H9 (cell line): ENCODE measurements at regions not wholly inside any gene's neighbourhood (a gene's known extent, or its start where the extent isn't known, plus 50 kb on each side); places are given as distances from the start of the nearest gene placed in this dataset.

ENCODE experiments used
- DNase-seq: peaks from one replicate; pipeline ENCODE4 v3.0.0-alpha.2; 2017
- H2AFZ ChIP-seq: one replicate; pipeline ENCODE4 v1.6.1; 2013; ENCODE audit warnings: mild to moderate bottlenecking, low read length, control low read depth, moderate library complexity
- H2AK5ac ChIP-seq: 2 replicates; pipeline ENCODE4 v1.6.1; 2013; ENCODE audit warnings: low read length, control low read depth, mixed read lengths; ENCODE audit not compliant: insufficient read length
- H2BK120ac ChIP-seq: one replicate; pipeline ENCODE4 v1.6.1; 2013; ENCODE audit warnings: low read depth, mild to moderate bottlenecking, low read length, control low read depth, inconsistent platforms; ENCODE audit not compliant: poor library complexity, severe bottlenecking
- H2BK12ac ChIP-seq: 2 replicates; pipeline ENCODE4 v1.6.1; 2013; ENCODE audit warnings: low read length, control low read depth, mixed read lengths, low read depth; ENCODE audit not compliant: insufficient read length
- H2BK15ac ChIP-seq: 2 replicates; pipeline ENCODE4 v1.6.1; 2013; ENCODE audit warnings: low read depth, low read length, control low read depth
- H2BK20ac ChIP-seq: one replicate; pipeline ENCODE4 v1.6.1; 2013; ENCODE audit warnings: low read depth, mild to moderate bottlenecking, low read length, control low read depth, inconsistent platforms; ENCODE audit not compliant: poor library complexity, severe bottlenecking
- H2BK5ac ChIP-seq: 2 replicates; pipeline ENCODE4 v1.6.1; 2013; ENCODE audit warnings: low read length, control low read depth, mixed read lengths; ENCODE audit not compliant: insufficient read length
- H3K14ac ChIP-seq: 2 replicates; pipeline ENCODE4 v1.6.1; 2013; ENCODE audit warnings: low read length, control low read depth; ENCODE audit not compliant: insufficient read depth
- H3K18ac ChIP-seq: 2 replicates; pipeline ENCODE4 v1.6.1; 2013; ENCODE audit warnings: low read depth, mild to moderate bottlenecking, mixed read lengths, low read length, control low read depth; ENCODE audit not compliant: insufficient read length
- H3K23ac ChIP-seq: 2 replicates; pipeline ENCODE4 v1.6.1; 2013; ENCODE audit warnings: low read length, control low read depth, mixed read lengths, low read depth; ENCODE audit not compliant: insufficient read length
- H3K23me2 ChIP-seq: 2 replicates; pipeline ENCODE4 v1.6.1; 2013; ENCODE audit warnings: low read depth, mild to moderate bottlenecking, mixed read lengths, low read length, control low read depth; ENCODE audit not compliant: insufficient read length, poor library complexity, severe bottlenecking
- H3K27ac ChIP-seq: 2 replicates; pipeline ENCODE4 v1.5.1; 2013; ENCODE audit warnings: low read length, control low read depth, mixed read lengths, low read depth; ENCODE audit not compliant: insufficient read length
- H3K27me3 ChIP-seq: 2 replicates; pipeline ENCODE4 v1.6.1; 2013; ENCODE audit warnings: low read length, control low read depth, inconsistent platforms; ENCODE audit not compliant: insufficient read depth
- H3K4ac ChIP-seq: 2 replicates; pipeline ENCODE4 v1.6.1; 2013; ENCODE audit warnings: low read depth, mild to moderate bottlenecking, control low read depth, inconsistent platforms, low read length, moderate library complexity
- H3K4me1 ChIP-seq: 2 replicates; pipeline ENCODE4 v1.6.1; 2013; ENCODE audit warnings: low read length, control low read depth, inconsistent platforms; ENCODE audit not compliant: insufficient read depth
- H3K4me2 ChIP-seq: 2 replicates; pipeline ENCODE4 v1.6.1; 2013; ENCODE audit warnings: low read length, control low read depth, mixed read lengths; ENCODE audit not compliant: insufficient read length, insufficient read depth
- H3K56ac ChIP-seq: 2 replicates; pipeline ENCODE4 v1.6.1; 2013; ENCODE audit warnings: low read depth, mild to moderate bottlenecking, mixed read lengths, low read length, control low read depth; ENCODE audit not compliant: insufficient read length
- H3K79me1 ChIP-seq: 2 replicates; pipeline ENCODE4 v1.6.1; 2013; ENCODE audit warnings: low read depth, mild to moderate bottlenecking, moderate library complexity, low read length, control low read depth, inconsistent platforms; ENCODE audit not compliant: insufficient read depth, poor library complexity, severe bottlenecking
- H3K79me2 ChIP-seq: 2 replicates; pipeline ENCODE4 v1.6.1; 2013; ENCODE audit warnings: low read length, control low read depth, inconsistent platforms; ENCODE audit not compliant: insufficient read depth
- H3K9ac ChIP-seq: 2 replicates; pipeline ENCODE4 v1.6.1; 2013; ENCODE audit warnings: low read length, control low read depth, mixed read lengths; ENCODE audit not compliant: insufficient read length; ENCODE audit errors: extremely low read depth
- H3K9me3 ChIP-seq: one replicate; pipeline ENCODE4 v1.6.1; 2013; ENCODE audit warnings: low read depth, low read length, inconsistent platforms; ENCODE audit not compliant: control insufficient read depth
- H3T11ph ChIP-seq: one replicate; pipeline ENCODE4 v1.6.1; 2013; ENCODE audit warnings: mild to moderate bottlenecking, low read length, control low read depth, inconsistent platforms
- H4K20me1 ChIP-seq: one replicate; pipeline ENCODE4 v1.6.1; 2013; ENCODE audit not compliant: control insufficient read depth, insufficient read length, insufficient read depth
- H4K5ac ChIP-seq: 2 replicates; pipeline ENCODE4 v1.6.1; 2013; ENCODE audit warnings: low read depth, mild to moderate bottlenecking, mixed read lengths, low read length, control low read depth; ENCODE audit not compliant: insufficient read length
- H4K8ac ChIP-seq: replicated peaks from 2 replicates; pipeline ENCODE4 v1.6.1; 2013; ENCODE audit warnings: low read length, control low read depth, mixed read lengths, low read depth; ENCODE audit not compliant: insufficient read length
- H4K91ac ChIP-seq: 2 replicates; pipeline ENCODE4 v1.6.1; 2013; ENCODE audit warnings: low read depth, mild to moderate bottlenecking, moderate library complexity, mixed read lengths, low read length, control low read depth; ENCODE audit not compliant: insufficient read length
- H3K27ac Mint-ChIP-seq, 3 experiments: 2 replicates in 2 of 3; 3 replicates in 1 of 3; pipeline ENCODE4 v1.8.0; 2020 to 2021; ENCODE audit warnings: mixed read lengths in 3 of 3, mild to moderate bottlenecking in 1 of 3, moderate library complexity in 1 of 3
- H3K27me3 Mint-ChIP-seq: 2 replicates; pipeline ENCODE4 v1.8.0; 2021; ENCODE audit warnings: low read depth, mild to moderate bottlenecking, moderate library complexity, mixed read lengths
- H3K36me3 Mint-ChIP-seq, 3 experiments: 2 replicates in 2 of 3; 3 replicates in 1 of 3; pipeline ENCODE4 v1.8.0; 2020 to 2021; ENCODE audit warnings: low read depth in 3 of 3, mixed read lengths in 3 of 3; ENCODE audit not compliant: insufficient read depth in 1 of 3
- H3K4me1 Mint-ChIP-seq, 2 experiments: 2 replicates each; pipeline ENCODE4 v1.8.0; 2020; ENCODE audit warnings: mixed read lengths in 2 of 2
- H3K4me3 Mint-ChIP-seq, 2 experiments: 2 replicates in 1 of 2; 3 replicates in 1 of 2; pipeline ENCODE4 v1.8.0; 2020 to 2021; ENCODE audit warnings: mild to moderate bottlenecking in 2 of 2, mixed read lengths in 2 of 2, moderate library complexity in 1 of 2
- H3K9me3 Mint-ChIP-seq, 2 experiments: 2 replicates in 1 of 2; 3 replicates in 1 of 2; pipeline ENCODE4 v1.8.0; 2020; ENCODE audit warnings: mild to moderate bottlenecking in 2 of 2, mixed read lengths in 2 of 2, moderate library complexity in 1 of 2
- CTCF ChIP-seq: fragments of 200-600 bp; sonication (generic); conservative IDR thresholded peaks from 3 replicates; pipeline ENCODE4 v1.8.0; 2021; ENCODE audit warnings: antibody characterized with exemption, mild to moderate bottlenecking
- WGBS: extraction: QIAGEN DNeasy Blood & Tissue Kit; methylation state at CpG from one replicate; pipeline ENCODE4 v1.1.7; 2013; ENCODE audit warnings: missing lambda C conversion rate, low lambda C conversion rate, mixed read lengths; ENCODE audit not compliant: insufficient read length; ENCODE audit errors: extremely low coverage; 5-methylcytosine and 5-hydroxymethylcytosine counted together

GRCh38 chr17:52827526-52827925, 669.0 kb upstream of the CA10 start:
- Histone ChIP-seq H4K20me1 (no peaks in the 10 kb centered on the region), H3K18ac (no peak overlapping the region), H3K56ac (no peak overlapping the region), H4K5ac (no peak overlapping the region), H2BK120ac (no peak overlapping the region), H3K27me3 (no peaks in the 10 kb centered on the region), H3K4ac (no peak overlapping the region), H3K79me1 (no peaks in the 10 kb centered on the region), H2AFZ (no peak overlapping the region), H2BK15ac (no peak overlapping the region), H3K14ac (no peak overlapping the region), H3T11ph (no peak overlapping the region), H2BK20ac (no peak overlapping the region), H4K8ac (no peak overlapping the region), H3K23me2 (no peaks in the 10 kb centered on the region), H3K23ac (no peak overlapping the region), H3K4me1 (no peaks in the 10 kb centered on the region), H3K27ac (no peak overlapping the region), H3K79me2 (no peaks in the 10 kb centered on the region), H2BK5ac (no peak overlapping the region), H4K91ac (no peak overlapping the region), H2AK5ac (no peak overlapping the region), H2BK12ac (no peak overlapping the region), H3K9me3 (no peaks in the 10 kb centered on the region), H3K4me2 (no peak overlapping the region), H3K9ac (no peak overlapping the region)
- Mint-ChIP-seq H3K27me3 (no peaks in the 10 kb centered on the region), H3K4me3 (no peak overlapping the region), H3K36me3 (peaks cover 0 to 6% (median 0%) of the 10 kb centered on the region in 3 experiments; a peak in 1 of 7 replicates), H3K4me1 (0 out of 4 replicates have a peak, but pooled peaks cover 0 to 4% of the 10 kb centered on the region in 2 experiments), H3K9me3 (no peaks in the 10 kb centered on the region), H3K27ac (no peak overlapping the region)
- no peak for TF ChIP-seq CTCF
- WGBS = no CpG with 5 or more reads among the region's 8 CpGs
- no peak for DNase-seq
